NCI-H2227 (cell line): ENCODE measurements at regions not wholly inside any gene's neighbourhood (a gene's known extent, or its start where the extent isn't known, plus 50 kb on each side); places are given as distances from the start of the nearest gene placed in this dataset.
"Not testable (repeated sequence)": the region's sequence is repeated elsewhere in the genome, so short reads cannot be mapped to it uniquely, and the experiment has no call there.

Source experiments
- DNase-seq: peaks from one replicate; lab custom pipeline; 2025; ENCODE audit not compliant: unreplicated experiment; lab: John Stamatoyannopoulos, UW

GRCh38 chr13:48583859-48584311 lies 51.0 kb upstream of the RCBTB2 start:
- DNase-seq: no peak

GRCh38 chr13:48585456-48585840 lies 52.6 kb upstream of the RCBTB2 start:
- peak; percentile 71 for DNase-seq

GRCh38 chr13:48586591-48587103 lies 53.8 kb upstream of the RCBTB2 start:
- no peak for DNase-seq

- no peak for DNase-seq
Measured at GRCh38 chr13:48588120-48588519, 55.2 kb upstream of the RCBTB2 start.

GRCh38 chr13:48590141-48590901 lies 57.4 kb upstream of the RCBTB2 start:
- DNase-seq: no peak

- DNase-seq: not testable (repeated sequence)
Measured at GRCh38 chr13:48591124-48591872, 58.4 kb upstream of the RCBTB2 start.

GRCh38 chr13:48591889-48592687 lies 59.2 kb upstream of the RCBTB2 start:
- DNase-seq: no peak

- no peak for DNase-seq
Measured at GRCh38 chr13:48592688-48593049, 59.8 kb upstream of the RCBTB2 start.

- no peak for DNase-seq
Measured at GRCh38 chr13:48593536-48593935, 60.2 kb upstream of the CYSLTR2 start.

GRCh38 chr13:48594096-48594815 lies 59.5 kb upstream of the CYSLTR2 start:
- no peak for DNase-seq

- no peak for DNase-seq
Measured at GRCh38 chr13:48595431-48596429, 58.0 kb upstream of the CYSLTR2 start.

GRCh38 chr13:48600374-48601364 lies 53.1 kb upstream of the CYSLTR2 start:
- DNase-seq: no peak

- no peak for DNase-seq
Measured at GRCh38 chr13:48602296-48603016, 51.3 kb upstream of the CYSLTR2 start.

GRCh38 chr13:48603375-48603774 lies 50.4 kb upstream of the CYSLTR2 start:
- no peak for DNase-seq
